OCI-LY7 (cell line): ENCODE measurements at regions not wholly inside any gene's neighbourhood (a gene's known extent, or its start where the extent isn't known, plus 50 kb on each side); places are given as distances from the start of the nearest gene placed in this dataset.

ENCODE experiments used
- BruUV-seq: library from RNA; stranded (reverse); fragments of 400-500 nt; replicated peaks from 2 replicates; lab custom pipeline; 2021; lab: Mats Ljungman, UMichigan
- CTCF ChIA-PET: fragments of 300-600 bp; sonication (Branson Sonifier 250); formaldehyde crosslinking; loops from one replicate; lab custom pipeline; 2022; ENCODE audit warnings: antibody characterized with exemption; ENCODE audit not compliant: unreplicated experiment; lab: Charles Lee
- POLR2A ChIA-PET: fragments of 300-600 bp; sonication (Branson Sonifier 250); formaldehyde crosslinking; loops from one replicate; lab custom pipeline; 2022; ENCODE audit warnings: antibody characterized with exemption; lab: Charles Lee
- DNase-seq: peaks from one replicate; pipeline ENCODE4 v3.0.0-alpha.2; 2015; ENCODE audit warnings: low spot score
- H2AFZ ChIP-seq: fragments of 200-600 bp; sonication (generic), shearing (Covaris generic); 2 replicates; pipeline ENCODE4 v1.6.1; 2014; ENCODE audit warnings: mild to moderate bottlenecking, antibody characterized with exemption, low read length, moderate library complexity
- H3K27ac ChIP-seq: fragments of 200-600 bp; sonication (generic); 2 replicates; pipeline ENCODE4 v1.5.1; 2014; ENCODE audit warnings: mixed run types, low read depth, mild to moderate bottlenecking, moderate library complexity, low read length, inconsistent platforms; ENCODE audit not compliant: poor library complexity, severe bottlenecking
- H3K36me3 ChIP-seq: fragments of 200-600 bp; sonication (generic); 2 replicates; pipeline ENCODE4 v1.6.1; 2014; ENCODE audit warnings: mild to moderate bottlenecking, antibody characterized with exemption, low read length, moderate library complexity, mixed read lengths; ENCODE audit not compliant: insufficient read depth
- H3K4me1 ChIP-seq: fragments of 200-600 bp; sonication (generic); 2 replicates; pipeline ENCODE4 v1.5.1; 2014; ENCODE audit warnings: mild to moderate bottlenecking, low read length; ENCODE audit not compliant: insufficient read depth, poor library complexity, severe bottlenecking
- H3K4me2 ChIP-seq: fragments of 200-600 bp; sonication (generic); 2 replicates; pipeline ENCODE4 v1.6.1; 2014; ENCODE audit warnings: mild to moderate bottlenecking, low read length
- H3K4me3 ChIP-seq: fragments of 200-600 bp; sonication (generic); 2 replicates; pipeline ENCODE4 v1.5.1; 2014; ENCODE audit warnings: mild to moderate bottlenecking, low read depth, low read length; ENCODE audit not compliant: poor library complexity, severe bottlenecking
- H3K79me2 ChIP-seq: fragments of 200-600 bp; sonication (generic); 2 replicates; pipeline ENCODE4 v1.6.1; 2016; ENCODE audit warnings: low read depth, mild to moderate bottlenecking, low read length, moderate library complexity, mixed read lengths; ENCODE audit not compliant: insufficient read depth
- H3K9me2 ChIP-seq: fragments of 200-600 bp; sonication (generic); 2 replicates; pipeline ENCODE4 v1.6.1; 2016; ENCODE audit warnings: mild to moderate bottlenecking, low read length, mixed read lengths; ENCODE audit not compliant: insufficient read depth
- H3K9me3 ChIP-seq: fragments of 200-600 bp; sonication (generic); 2 replicates; pipeline ENCODE4 v1.6.1; 2014; ENCODE audit warnings: mild to moderate bottlenecking, mixed run types, low read length, mixed read lengths
- H4K20me1 ChIP-seq: fragments of 200-600 bp; sonication (generic); 2 replicates; pipeline ENCODE4 v1.6.1; 2014; ENCODE audit warnings: mild to moderate bottlenecking, antibody characterized with exemption, low read length, moderate library complexity, mixed read lengths; ENCODE audit not compliant: insufficient read depth
- CTCF ChIP-seq: fragments of 200-600 bp; sonication (generic); conservative IDR thresholded peaks from 2 replicates; pipeline ENCODE4 v1.5.1; 2014; ENCODE audit warnings: mild to moderate bottlenecking, antibody characterized with exemption, low read length, moderate library complexity, mixed read lengths
- EZH2phosphoT487 ChIP-seq: fragments of 200-600 bp; sonication (generic); IDR thresholded peaks from 2 replicates; pipeline ENCODE4 v1.6.1; 2018; ENCODE audit warnings: low read depth, borderline replicate concordance, mild to moderate bottlenecking, mixed run types, antibody characterized with exemption, low read length, moderate library complexity, mixed read lengths
- intact Hi-C: fragments of 100-400 bp; cut with micrococcal nuclease; formaldehyde crosslinking; loops from one replicate; pipeline ENCODE4 v1.10.0; 2022; ENCODE audit not compliant: unreplicated experiment

- intact Hi-C loops = no loop called here
- DNase-seq = no peak
- POLR2A ChIA-PET = no interaction called here
Measured at GRCh38 chr2:186027922-186028321, 289.3 kb downstream of the FSIP2 start.

GRCh38 chr2:186031229-186031628, 292.6 kb downstream of the FSIP2 start:
- Histone ChIP-seq H3K4me2 (no peak overlapping the region), H3K9me2 (no peaks in the 10 kb centered on the region), H4K20me1 (no peaks in the 10 kb centered on the region), H3K9me3 (no peaks in the 10 kb centered on the region), H2AFZ (no peak overlapping the region), H3K36me3 (no peaks in the 10 kb centered on the region), H3K4me3 (no peak overlapping the region), H3K27ac (no peak overlapping the region), H3K79me2 (no peaks in the 10 kb centered on the region), H3K4me1 (no peaks in the 10 kb centered on the region)
- ChIA-PET CTCF (no interaction called here), POLR2A (no interaction called here)
- DNase-seq = no peak
- intact Hi-C loops = no loop called here
- no TSS peak for BruUV-seq
- TF ChIP-seq EZH2phosphoT487 (no peak), CTCF (no peak)

More at GRCh38 chr2:186027922-186028321, 289.3 kb downstream of the FSIP2 start:
- Histone ChIP-seq H3K4me2 (no peak overlapping the region), H4K20me1 (no peaks in the 10 kb centered on the region), H2AFZ (no peak overlapping the region), H3K27ac (no peak overlapping the region), H3K79me2 (no peaks in the 10 kb centered on the region), H3K9me3 (no peaks in the 10 kb centered on the region), H3K36me3 (no peaks in the 10 kb centered on the region), H3K9me2 (no peaks in the 10 kb centered on the region), H3K4me3 (no peak overlapping the region), H3K4me1 (no peaks in the 10 kb centered on the region)
- no TSS peak for BruUV-seq
- TF ChIP-seq EZH2phosphoT487 = no peak
- TF ChIP-seq CTCF = no peak
- CTCF ChIA-PET = no interaction called here

GRCh38 chr2:186032102-186032738, 293.6 kb downstream of the FSIP2 start:
- no peaks in the 10 kb centered on the region for H3K9me2 ChIP-seq
- H3K79me2 ChIP-seq = no peaks in the 10 kb centered on the region
- H4K20me1 ChIP-seq = no peaks in the 10 kb centered on the region
- no TSS peak for BruUV-seq
- POLR2A ChIA-PET = interaction anchor here (0.7 kb wide), 1 partner anchor 489 kb away, joined by 3 read pairs; no protein-coding TSS in a partner anchor
- no peaks in the 10 kb centered on the region for H3K36me3 ChIP-seq
- DNase-seq = no peak
- H3K4me1 ChIP-seq = no peaks in the 10 kb centered on the region
- no peak overlapping the region for H2AFZ ChIP-seq
- no peak overlapping the region for H3K4me2 ChIP-seq
- no peak overlapping the region for H3K27ac ChIP-seq
- H3K4me3 ChIP-seq = no peak overlapping the region
- TF ChIP-seq CTCF = no peak
- no peaks in the 10 kb centered on the region for H3K9me3 ChIP-seq
- CTCF ChIA-PET = no interaction called here
- intact Hi-C loops = no loop called here
